ENCODE measurements at regions not wholly inside any gene's neighbourhood (a gene's known extent, or its start where the extent isn't known, plus 50 kb on each side); places are given as distances from the start of the nearest gene placed in this dataset.

DNA sequence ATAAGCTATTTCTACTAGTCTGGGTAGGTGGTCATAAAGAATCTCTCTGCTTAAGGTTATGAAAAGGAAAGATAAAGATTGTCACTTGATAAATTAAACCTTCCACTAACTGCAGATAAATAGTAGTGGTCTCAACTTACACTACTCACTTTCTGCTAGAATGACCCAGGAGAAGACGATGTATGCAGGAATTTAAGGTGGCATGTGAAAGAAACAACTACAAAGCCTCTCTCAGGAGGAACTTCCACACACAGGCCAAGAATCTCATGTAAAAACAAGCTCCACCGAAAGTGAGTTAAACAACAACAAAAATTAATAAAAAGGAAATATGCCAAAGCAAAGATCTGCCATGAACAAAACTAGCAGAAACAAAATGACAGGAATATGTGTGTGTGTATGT lies 165.4 kb downstream of the CDC14C start:
- TF ChIP-seq EZH2 (IDR thresholded peaks at IDR 0.05; ENCODE audit: borderline replicate concordance, low read length): no peak
- TF ChIP-seq, protein P1, sequence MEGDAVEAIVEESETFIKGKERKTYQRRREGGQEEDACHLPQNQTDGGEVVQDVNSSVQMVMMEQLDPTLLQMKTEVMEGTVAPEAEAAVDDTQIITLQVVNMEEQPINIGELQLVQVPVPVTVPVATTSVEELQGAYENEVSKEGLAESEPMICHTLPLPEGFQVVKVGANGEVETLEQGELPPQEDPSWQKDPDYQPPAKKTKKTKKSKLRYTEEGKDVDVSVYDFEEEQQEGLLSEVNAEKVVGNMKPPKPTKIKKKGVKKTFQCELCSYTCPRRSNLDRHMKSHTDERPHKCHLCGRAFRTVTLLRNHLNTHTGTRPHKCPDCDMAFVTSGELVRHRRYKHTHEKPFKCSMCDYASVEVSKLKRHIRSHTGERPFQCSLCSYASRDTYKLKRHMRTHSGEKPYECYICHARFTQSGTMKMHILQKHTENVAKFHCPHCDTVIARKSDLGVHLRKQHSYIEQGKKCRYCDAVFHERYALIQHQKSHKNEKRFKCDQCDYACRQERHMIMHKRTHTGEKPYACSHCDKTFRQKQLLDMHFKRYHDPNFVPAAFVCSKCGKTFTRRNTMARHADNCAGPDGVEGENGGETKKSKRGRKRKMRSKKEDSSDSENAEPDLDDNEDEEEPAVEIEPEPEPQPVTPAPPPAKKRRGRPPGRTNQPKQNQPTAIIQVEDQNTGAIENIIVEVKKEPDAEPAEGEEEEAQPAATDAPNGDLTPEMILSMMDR (IDR thresholded peaks at IDR 0.05; ENCODE audit: low read length): no peak

Measured in OCI-LY1 (cell line).